MM.1S (cell line): ENCODE measurements at regions not wholly inside any gene's neighbourhood (a gene's known extent, or its start where the extent isn't known, plus 50 kb on each side); places are given as distances from the start of the nearest gene placed in this dataset.

Experiments used
- CTCF ChIP-seq: fragments of 300-600 bp; sonication (generic); IDR thresholded peaks from 2 replicates; pipeline ENCODE4 v1.5.1; 2016; ENCODE audit warnings: antibody characterized with exemption, low read length, mixed read lengths
- EZH2 ChIP-seq: fragments of 300-600 bp; sonication (generic); optimal IDR thresholded peaks from 2 replicates; pipeline ENCODE3; 2017; ENCODE audit warnings: low read depth, mild to moderate bottlenecking, antibody characterized with exemption, low read length, mixed read lengths
- EZH2phosphoT487 ChIP-seq: fragments of 300-600 bp; sonication (generic); IDR thresholded peaks from 2 replicates; pipeline ENCODE4 v1.6.1; 2018; ENCODE audit warnings: antibody characterized with exemption, low read length

DNA sequence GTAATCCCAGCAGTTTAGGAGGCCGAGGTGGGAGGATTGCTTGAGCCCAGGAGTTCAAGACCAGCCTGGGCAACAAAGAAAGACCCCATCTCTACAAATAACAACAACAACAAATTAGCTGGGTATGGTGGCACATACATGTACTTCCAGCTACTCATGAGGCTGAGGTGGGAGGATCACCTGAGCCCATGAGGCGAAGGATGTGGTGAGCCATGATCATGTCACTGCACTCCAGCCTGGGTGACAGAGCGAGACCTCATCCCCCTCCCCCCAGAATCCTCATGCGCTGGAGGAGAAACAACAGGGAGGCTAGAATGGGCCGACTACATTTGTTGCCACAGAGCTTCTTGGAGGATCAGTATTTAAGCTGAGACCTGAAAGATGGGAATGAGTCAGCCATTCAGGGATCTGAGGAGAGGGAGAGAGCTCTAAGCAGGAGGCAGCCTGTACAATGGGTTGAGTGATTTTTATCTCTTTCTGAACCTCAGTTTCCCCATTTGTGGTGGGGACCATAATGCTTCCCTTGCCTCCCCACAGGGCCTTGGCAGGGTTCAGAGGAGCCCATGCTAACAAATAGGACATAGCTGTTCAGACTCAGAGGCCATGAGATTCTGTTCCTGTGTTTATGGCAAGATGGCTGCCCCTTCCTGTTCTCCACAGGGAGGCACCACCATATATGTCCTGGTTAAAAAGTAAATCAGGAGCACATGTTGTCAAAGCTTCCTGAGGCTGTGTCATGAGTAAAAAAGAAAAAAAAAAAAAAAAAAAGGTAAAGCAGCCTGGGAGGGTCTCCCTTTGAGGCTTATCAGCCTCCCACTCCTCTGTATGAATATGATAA lies 131.4 kb upstream of the HAAO start:
- TF ChIP-seq EZH2 (no peak), CTCF (no peak), EZH2phosphoT487 (no peak)
